GM13976 (cell line): ENCODE measurements at regions not wholly inside any gene's neighbourhood (a gene's known extent, or its start where the extent isn't known, plus 50 kb on each side); places are given as distances from the start of the nearest gene placed in this dataset.

Source experiments
- DNase-seq: peaks from one replicate; pipeline ENCODE4 v3.0.0; 2012; ENCODE audit warnings: low spot score
- in situ Hi-C: fragments of 300-500 bp; cut with MboI; formaldehyde crosslinking; loops from one replicate; pipeline ENCODE4 v1.12.0; 2022; ENCODE audit warnings: low sequenced_read_pairs, mixed read lengths, inconsistent platforms; ENCODE audit not compliant: unreplicated experiment
- TF ChIP-seq, protein P1 (sequence below): IDR thresholded peaks from 2 replicates; pipeline ENCODE4 v1.5.1; 2012; ENCODE audit warnings: borderline replicate concordance, mild to moderate bottlenecking; ENCODE audit not compliant: insufficient read depth; ENCODE audit errors: extremely low read depth, missing control alignments, control extremely low read depth

DNA sequence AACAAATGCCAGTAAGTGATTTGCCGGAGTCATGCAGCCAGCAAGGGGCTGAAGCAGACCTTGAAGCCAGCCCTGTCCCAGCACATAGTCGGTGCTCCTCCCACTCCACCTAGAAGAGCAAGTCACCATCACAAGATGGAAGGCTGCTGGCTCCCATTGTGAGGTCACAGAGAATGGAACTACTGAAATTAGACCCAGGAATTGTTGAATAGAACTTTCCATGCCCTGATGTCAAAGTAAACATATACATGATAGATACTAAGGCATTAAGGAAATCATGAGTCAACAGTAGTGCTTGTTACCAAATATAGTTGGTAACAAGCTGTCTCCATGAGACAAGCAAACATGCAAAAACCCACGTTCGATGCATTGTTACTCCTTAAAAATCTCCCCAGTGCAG, 177.1 kb upstream of the MID1 start:
- in situ Hi-C loops, result no loop called here
- TF ChIP-seq, protein P1, sequence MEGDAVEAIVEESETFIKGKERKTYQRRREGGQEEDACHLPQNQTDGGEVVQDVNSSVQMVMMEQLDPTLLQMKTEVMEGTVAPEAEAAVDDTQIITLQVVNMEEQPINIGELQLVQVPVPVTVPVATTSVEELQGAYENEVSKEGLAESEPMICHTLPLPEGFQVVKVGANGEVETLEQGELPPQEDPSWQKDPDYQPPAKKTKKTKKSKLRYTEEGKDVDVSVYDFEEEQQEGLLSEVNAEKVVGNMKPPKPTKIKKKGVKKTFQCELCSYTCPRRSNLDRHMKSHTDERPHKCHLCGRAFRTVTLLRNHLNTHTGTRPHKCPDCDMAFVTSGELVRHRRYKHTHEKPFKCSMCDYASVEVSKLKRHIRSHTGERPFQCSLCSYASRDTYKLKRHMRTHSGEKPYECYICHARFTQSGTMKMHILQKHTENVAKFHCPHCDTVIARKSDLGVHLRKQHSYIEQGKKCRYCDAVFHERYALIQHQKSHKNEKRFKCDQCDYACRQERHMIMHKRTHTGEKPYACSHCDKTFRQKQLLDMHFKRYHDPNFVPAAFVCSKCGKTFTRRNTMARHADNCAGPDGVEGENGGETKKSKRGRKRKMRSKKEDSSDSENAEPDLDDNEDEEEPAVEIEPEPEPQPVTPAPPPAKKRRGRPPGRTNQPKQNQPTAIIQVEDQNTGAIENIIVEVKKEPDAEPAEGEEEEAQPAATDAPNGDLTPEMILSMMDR, result no peak
- DNase-seq, result no peak

DNA sequence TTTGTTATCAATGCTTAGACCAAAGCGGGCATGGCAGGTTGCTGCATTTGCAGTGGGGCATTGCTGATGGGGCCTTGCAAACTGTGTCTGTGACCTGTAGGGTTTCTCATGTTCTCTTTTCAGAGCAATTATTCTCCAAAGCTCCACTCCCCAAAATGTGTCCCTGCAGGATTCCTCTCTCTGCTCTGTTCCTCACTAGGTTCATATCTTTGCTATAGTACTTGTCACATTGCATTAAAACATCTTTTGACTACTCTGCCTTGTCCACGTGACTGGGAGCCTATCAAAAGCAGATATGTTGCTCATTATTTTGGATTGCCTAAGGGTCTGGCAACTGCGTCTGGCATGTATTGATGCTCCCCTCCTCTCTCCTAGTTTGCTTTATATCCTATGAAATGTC, 177.7 kb upstream of the MID1 start:
- in situ Hi-C loops, result no loop called here
- DNase-seq, result no peak
- TF ChIP-seq, protein P1, result no peak

DNA sequence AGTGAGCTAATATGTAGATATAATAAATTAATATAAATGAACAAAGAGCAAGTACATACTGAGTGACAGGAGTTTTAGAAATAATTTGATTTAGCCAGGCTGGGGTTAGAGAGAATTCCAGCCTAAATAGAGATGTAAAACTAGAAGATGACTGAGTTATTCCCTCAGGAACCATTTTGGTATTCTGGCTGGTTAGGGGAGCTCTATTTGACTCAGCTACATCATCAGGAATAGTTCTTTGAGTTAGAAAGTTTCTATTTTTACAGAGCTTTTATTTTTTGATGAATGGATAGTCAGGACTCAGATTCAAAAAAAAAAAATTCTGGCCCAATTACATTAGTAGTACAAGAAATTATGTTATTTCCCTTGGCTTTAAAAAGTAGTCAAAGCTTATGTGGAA, 180.4 kb upstream of the MID1 start:
- TF ChIP-seq, protein P1, result no peak
- in situ Hi-C loops, result no loop called here
- no peak for DNase-seq

DNA sequence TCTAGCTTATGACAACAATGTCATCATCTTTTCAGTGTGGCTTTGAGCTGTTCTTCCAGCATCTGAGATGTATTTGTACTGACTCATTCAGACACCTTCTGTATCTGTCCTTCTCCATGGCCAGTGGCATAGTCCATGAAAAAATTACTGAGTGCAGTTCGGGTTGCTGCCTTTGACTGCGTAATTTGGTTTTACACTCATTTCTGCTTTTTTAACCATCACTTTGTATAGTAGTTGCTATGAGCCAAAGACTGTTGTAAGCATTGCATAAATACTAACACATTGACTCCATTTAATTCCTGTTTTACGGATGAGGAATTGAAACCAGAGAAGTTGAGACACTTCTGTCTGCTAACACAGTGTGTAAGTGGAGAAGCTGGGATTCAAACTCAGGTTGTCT, 190.7 kb upstream of the MID1 start:
- TF ChIP-seq, protein P1, result no peak
- DNase-seq, result no peak
- in situ Hi-C loops, result no loop called here

DNA sequence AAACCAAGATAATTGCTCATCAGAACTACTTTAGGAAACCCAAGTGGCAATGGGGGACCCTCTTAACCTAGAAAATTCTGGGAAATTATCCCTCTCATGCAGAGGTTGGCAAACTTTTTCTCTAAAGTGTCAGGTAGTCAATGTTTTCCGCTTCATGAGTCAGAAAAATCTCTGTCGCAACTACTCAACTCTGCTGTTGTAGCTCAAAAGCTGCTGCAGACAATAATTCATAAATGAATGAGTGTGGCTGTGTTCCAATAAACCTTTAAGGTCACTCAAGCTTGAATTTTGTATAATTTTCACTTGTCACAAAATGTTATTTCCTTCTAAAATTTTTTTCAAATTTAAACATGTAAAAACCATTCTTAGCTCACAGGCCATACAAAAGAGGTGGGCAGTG, 193.4 kb upstream of the MID1 start:
- TF ChIP-seq, protein P1, result no peak
- in situ Hi-C loops, result no loop called here
- DNase-seq, result no peak

DNA sequence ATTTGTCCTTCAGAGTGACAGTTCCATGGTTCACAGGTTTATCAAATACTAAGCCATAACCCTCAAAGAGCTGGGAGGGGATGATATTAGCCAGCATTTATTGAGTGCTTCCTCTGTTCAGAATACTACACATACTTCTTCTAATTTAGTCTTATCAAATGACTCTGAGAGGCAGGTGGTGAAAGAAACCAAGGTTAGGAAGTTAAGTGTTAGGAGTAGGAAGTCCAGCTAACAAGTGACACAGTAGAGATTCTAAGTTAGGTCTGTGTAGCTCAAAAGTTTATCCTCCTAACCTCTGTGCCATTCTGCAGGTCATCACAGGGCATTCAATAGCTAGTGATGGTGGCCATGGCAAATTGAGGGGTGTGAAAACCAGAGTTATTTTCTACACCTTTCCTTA, 198.3 kb upstream of the MID1 start:
- DNase-seq, result no peak
- in situ Hi-C loops, result no loop called here
- TF ChIP-seq, protein P1, result no peak

DNA sequence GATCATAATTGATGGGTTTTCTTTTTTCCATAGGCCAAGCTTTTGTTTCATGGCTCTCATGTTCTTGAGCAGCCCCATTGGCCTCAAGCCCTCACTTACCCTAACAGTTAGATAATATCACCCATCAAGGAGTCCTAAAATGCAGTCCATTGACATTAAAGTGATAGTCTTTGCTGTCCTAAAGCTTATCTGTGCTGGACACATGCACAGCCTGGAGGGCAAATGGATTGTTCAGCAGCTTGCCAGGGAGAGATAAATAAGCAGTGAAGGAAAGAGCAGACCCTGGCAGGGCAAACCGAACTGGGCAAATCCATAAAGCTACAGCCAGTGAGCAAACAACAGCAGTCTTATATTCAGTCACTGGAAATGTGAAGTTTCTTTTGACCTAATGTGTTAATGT, 199.6 kb upstream of the MID1 start:
- in situ Hi-C loops, result no loop called here
- TF ChIP-seq, protein P1, result no peak
- no peak for DNase-seq
